ENCODE measurements at regions not wholly inside any gene's neighbourhood (a gene's known extent, or its start where the extent isn't known, plus 50 kb on each side); places are given as distances from the start of the nearest gene placed in this dataset.

DNA sequence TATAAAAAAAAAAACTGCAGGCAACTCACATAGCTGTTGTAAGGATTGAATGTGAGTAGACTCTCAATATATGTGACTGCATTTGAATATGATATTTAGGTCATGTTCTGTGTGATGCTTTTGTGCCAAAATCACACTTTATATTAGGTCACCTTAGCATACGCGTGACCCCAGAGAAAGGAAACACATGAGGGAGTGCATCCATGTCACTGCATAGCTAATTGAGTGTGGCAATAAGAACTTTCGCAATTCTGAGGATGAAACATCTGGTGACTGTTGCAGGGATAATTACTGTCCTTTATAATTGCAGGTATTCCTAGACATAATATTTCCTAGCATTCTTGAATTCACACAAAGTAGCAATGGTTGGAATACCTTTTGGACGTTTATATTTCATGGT lies 459.5 kb upstream of the KLF4 start:
- Histone ChIP-seq H3K9me3 (peaks cover 5% of the 10 kb centered on the region), H3K4me1 (no peaks in the 10 kb centered on the region), H3K36me3 (no peaks in the 10 kb centered on the region), H3K4me3 (no peak overlapping the region), H3K27me3 (ENCODE audit: low read depth) (no peaks in the 10 kb centered on the region), H3K27ac (no peak overlapping the region)
- DNase-seq (no peak), ATAC-seq (no peak)
- intact Hi-C loops (cut with DNase I) = no loop called here
- TF ChIP-seq, protein P1, sequence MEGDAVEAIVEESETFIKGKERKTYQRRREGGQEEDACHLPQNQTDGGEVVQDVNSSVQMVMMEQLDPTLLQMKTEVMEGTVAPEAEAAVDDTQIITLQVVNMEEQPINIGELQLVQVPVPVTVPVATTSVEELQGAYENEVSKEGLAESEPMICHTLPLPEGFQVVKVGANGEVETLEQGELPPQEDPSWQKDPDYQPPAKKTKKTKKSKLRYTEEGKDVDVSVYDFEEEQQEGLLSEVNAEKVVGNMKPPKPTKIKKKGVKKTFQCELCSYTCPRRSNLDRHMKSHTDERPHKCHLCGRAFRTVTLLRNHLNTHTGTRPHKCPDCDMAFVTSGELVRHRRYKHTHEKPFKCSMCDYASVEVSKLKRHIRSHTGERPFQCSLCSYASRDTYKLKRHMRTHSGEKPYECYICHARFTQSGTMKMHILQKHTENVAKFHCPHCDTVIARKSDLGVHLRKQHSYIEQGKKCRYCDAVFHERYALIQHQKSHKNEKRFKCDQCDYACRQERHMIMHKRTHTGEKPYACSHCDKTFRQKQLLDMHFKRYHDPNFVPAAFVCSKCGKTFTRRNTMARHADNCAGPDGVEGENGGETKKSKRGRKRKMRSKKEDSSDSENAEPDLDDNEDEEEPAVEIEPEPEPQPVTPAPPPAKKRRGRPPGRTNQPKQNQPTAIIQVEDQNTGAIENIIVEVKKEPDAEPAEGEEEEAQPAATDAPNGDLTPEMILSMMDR (IDR thresholded peaks at IDR 0.05) = no peak

DNA sequence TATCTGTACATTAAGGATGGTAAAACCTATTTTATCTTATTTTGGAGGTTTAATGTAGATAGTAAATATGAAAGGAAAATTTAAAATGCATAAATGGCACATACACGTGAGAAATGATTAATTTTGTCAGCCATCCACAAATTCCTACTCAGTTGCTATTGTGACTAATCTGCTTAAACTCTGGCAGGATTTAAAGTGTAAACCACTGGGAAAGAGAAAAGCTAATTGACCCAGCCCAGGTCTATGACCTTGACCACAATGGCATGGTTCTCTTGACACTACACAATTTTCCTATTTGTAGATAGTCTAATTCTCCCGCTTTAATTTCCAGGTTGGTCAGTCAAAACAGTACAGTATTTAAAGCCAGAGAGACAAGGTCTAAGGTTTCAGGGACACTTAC lies 459.0 kb upstream of the KLF4 start:
- DNase-seq = no peak
- H3K36me3 ChIP-seq = no peaks in the 10 kb centered on the region
- H3K27me3 ChIP-seq (ENCODE audit: low read depth) = no peaks in the 10 kb centered on the region
- H3K4me3 ChIP-seq = no peak overlapping the region
- TF ChIP-seq, protein P1 (IDR thresholded peaks at IDR 0.05) = no peak
- intact Hi-C loops (cut with DNase I) = no loop called here
- H3K9me3 ChIP-seq = peaks cover 5% of the 10 kb centered on the region
- no peak for ATAC-seq
- H3K4me1 ChIP-seq = no peaks in the 10 kb centered on the region
- H3K27ac ChIP-seq = no peak overlapping the region

DNA sequence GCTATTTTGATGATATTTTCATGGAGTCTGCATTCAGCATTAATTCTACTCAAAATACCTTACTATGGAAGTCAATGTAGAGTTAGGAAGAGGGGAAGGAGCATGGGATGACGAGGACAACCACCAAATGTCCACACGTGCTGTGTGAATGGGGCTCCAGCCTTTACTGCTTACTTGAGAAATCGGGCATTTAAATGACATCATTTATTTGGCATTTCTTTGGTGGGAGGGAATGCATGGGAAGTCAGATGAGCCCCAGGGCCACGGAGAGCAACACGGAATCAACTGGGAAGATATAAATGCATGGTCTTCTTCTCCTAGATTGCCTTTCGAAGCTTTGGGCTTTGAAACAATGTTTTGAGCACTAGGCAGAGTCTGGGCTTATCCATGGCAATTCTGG lies 458.5 kb upstream of the KLF4 start:
- no peak for ATAC-seq
- Histone ChIP-seq H3K9me3 (peaks cover 5% of the 10 kb centered on the region), H3K27me3 (ENCODE audit: low read depth) (no peaks in the 10 kb centered on the region), H3K27ac (no peak overlapping the region), H3K4me3 (no peak overlapping the region), H3K4me1 (no peaks in the 10 kb centered on the region), H3K36me3 (no peaks in the 10 kb centered on the region)
- TF ChIP-seq, protein P1 (IDR thresholded peaks at IDR 0.05) = no peak
- intact Hi-C loops (cut with DNase I) = no loop called here
- DNase-seq = no peak

DNA sequence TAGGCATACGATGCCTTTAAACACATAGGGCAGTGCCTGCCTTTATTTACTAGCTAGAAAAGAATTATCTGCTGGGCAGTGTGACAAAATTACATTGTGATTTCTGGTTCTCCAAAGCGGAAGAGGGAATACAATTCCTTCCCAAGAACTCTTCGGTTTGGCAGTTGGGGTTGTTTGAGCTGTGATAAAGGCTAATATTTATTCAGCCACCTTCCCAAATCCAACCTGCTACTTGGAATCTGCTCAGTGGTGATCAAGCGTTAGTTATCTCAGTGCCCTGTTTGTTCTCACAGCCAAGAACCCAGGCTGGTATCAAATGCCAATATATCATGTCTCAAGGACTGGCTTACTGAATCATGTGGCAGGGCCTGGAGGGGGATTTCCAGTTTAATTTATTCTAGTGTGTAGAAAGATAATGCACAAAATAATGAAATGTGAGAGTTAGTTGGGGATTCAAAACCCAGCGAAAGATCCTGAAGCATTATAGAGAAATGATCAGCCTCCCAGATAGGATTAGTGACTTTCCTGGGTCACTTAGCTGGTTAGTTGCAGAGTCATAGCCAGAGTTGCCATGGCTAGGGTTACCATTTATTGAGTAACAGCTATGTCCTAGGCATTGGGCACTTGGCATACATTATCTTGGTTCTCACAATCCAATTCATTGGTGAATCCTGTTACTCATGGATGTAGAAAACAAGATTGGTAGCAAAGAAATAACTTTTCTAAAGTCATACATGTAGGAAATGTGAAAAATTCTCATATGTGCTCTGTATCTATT lies 457.0 kb upstream of the KLF4 start:
- Histone ChIP-seq H3K4me3 (no peak overlapping the region), H3K27me3 (ENCODE audit: low read depth) (no peaks in the 10 kb centered on the region), H3K36me3 (no peaks in the 10 kb centered on the region), H3K4me1 (no peaks in the 10 kb centered on the region), H3K27ac (no peak overlapping the region), H3K9me3 (peaks cover 5% of the 10 kb centered on the region)
- DNase-seq (no peak), ATAC-seq (peak in 1 of 2 donors; percentile 26)
- TF ChIP-seq, protein P1 (IDR thresholded peaks at IDR 0.05) = no peak
- intact Hi-C loops (cut with DNase I) = no loop called here

DNA sequence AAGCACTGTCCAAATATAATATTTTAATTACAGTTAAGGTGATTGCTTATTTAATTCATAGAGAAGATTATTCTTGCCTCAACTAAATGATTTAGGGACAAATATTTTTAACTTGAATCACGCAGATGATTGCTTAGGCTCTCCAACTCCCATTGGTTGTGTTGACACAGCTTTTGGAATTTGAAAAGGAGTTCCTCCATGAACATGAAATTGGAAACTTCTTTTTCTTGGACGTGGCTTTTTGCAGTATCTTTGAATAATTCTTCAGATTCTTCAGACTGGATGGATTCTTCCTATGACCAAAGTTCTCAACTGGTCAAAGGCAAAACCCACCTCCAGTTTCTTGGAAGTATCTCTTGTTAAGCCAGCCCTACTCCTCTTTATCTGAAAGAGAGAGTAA lies 456.4 kb upstream of the KLF4 start:
- Histone ChIP-seq H3K4me3 (no peak overlapping the region), H3K4me1 (no peaks in the 10 kb centered on the region), H3K9me3 (peaks cover 5% of the 10 kb centered on the region), H3K36me3 (no peaks in the 10 kb centered on the region), H3K27ac (no peak overlapping the region), H3K27me3 (ENCODE audit: low read depth) (no peaks in the 10 kb centered on the region)
- intact Hi-C loops (cut with DNase I) = no loop called here
- no peak for ATAC-seq
- TF ChIP-seq, protein P1 (IDR thresholded peaks at IDR 0.05) = no peak
- no peak for DNase-seq

Data from lower lobe of right lung (tissue), 2 donors.